B cell (primary cell): ENCODE measurements at regions not wholly inside any gene's neighbourhood (a gene's known extent, or its start where the extent isn't known, plus 50 kb on each side); places are given as distances from the start of the nearest gene placed in this dataset.

Experiments used
- ATAC-seq: fragments of 200-7000 bp; cut with Tn5 transposase; one replicate; pipeline ENCODE4 v1.10.0; 2021; ENCODE audit warnings: low read depth, mild to moderate bottlenecking, moderate number of reproducible peaks, moderate library complexity
- CTCF ChIA-PET: fragments of 350-600 bp; sonication (Branson Sonifier 250); formaldehyde crosslinking; loops from one replicate; lab custom pipeline; 2021; ENCODE audit warnings: antibody characterized with exemption, inconsistent platforms; lab: Charles Lee
- POLR2A ChIA-PET: fragments of 350-600 bp; sonication (Branson Sonifier 250); formaldehyde crosslinking; loops from one replicate; lab custom pipeline; 2021; ENCODE audit warnings: antibody characterized with exemption; lab: Charles Lee
- DNase-seq: peaks from one replicate; pipeline ENCODE4 v3.0.0; 2013
- H2AFZ ChIP-seq: 2 replicates; pipeline ENCODE4 v1.6.1; 2012; ENCODE audit warnings: mild to moderate bottlenecking, low read depth, low read length; ENCODE audit not compliant: insufficient read depth, poor library complexity, severe bottlenecking
- H3K27ac ChIP-seq, 2 donors: 1 replicate in 1 of 2; 2 replicates in 1 of 2; pipeline ENCODE4 v1.5.1; 2012 to 2013; ENCODE audit warnings: low read length in 2 of 2, mild to moderate bottlenecking in 2 of 2, moderate library complexity in 1 of 2
- H3K27me3 ChIP-seq, 4 experiments: fragments of 200-600 bp in 1 of 4; sonication (generic) in 1 of 4; replicated peaks in 1 of 4; 1 replicate in 2 of 4; 2 replicates in 2 of 4; pipeline versions ENCODE4 v1.6.1 to v1.7.0; 2013 to 2016; ENCODE audit warnings: low read length in 3 of 4, mild to moderate bottlenecking in 2 of 4, mixed read lengths in 1 of 4, moderate library complexity in 1 of 4; ENCODE audit not compliant: insufficient read depth in 4 of 4, control insufficient read depth in 3 of 4; ENCODE audit errors: control extremely low read depth in 1 of 4
- H3K36me3 ChIP-seq, 2 experiments: replicated peaks in 1 of 2; 1 replicate in 1 of 2; 2 replicates in 1 of 2; pipeline versions ENCODE4 v1.6.1 to v1.7.1; 2013; ENCODE audit warnings: low read length in 1 of 2; ENCODE audit not compliant: insufficient read depth in 2 of 2, control insufficient read depth in 1 of 2; ENCODE audit errors: control extremely low read depth in 1 of 2, extremely low read depth in 1 of 2
- H3K4me1 ChIP-seq, 2 donors: fragments of 200-600 bp in 1 of 2; sonication (generic) in 1 of 2; 1 replicate in 1 of 2; 2 replicates in 1 of 2; pipeline versions ENCODE4 v1.5.1 to v1.6.1; 2013 to 2017; ENCODE audit warnings: low read length in 2 of 2; ENCODE audit not compliant: control insufficient read depth in 2 of 2, insufficient read depth in 2 of 2
- H3K4me2 ChIP-seq: replicated peaks from 2 replicates; pipeline ENCODE3; 2012; ENCODE audit warnings: mild to moderate bottlenecking, low read depth, low read length; ENCODE audit not compliant: poor library complexity, severe bottlenecking
- H3K4me3 ChIP-seq, 5 experiments: fragments of 200-600 bp in 1 of 5; sonication (generic) in 1 of 5; 1 replicate in 3 of 5; 2 replicates in 2 of 5; pipeline versions ENCODE4 v1.5.1 to v1.7.0; 2011 to 2016; ENCODE audit warnings: low read length in 4 of 5, mild to moderate bottlenecking in 4 of 5, low read depth in 2 of 5, control low read depth in 1 of 5, moderate library complexity in 1 of 5; ENCODE audit not compliant: insufficient read depth in 1 of 5; ENCODE audit errors: control extremely low read depth in 1 of 5, extremely low read depth in 1 of 5
- H3K79me2 ChIP-seq: fragments of 200-600 bp; sonication (generic); one replicate; pipeline ENCODE4 v1.6.0; 2016; ENCODE audit warnings: low read length; ENCODE audit not compliant: control insufficient read depth, insufficient read depth
- H3K9ac ChIP-seq: fragments of 200-600 bp; sonication (generic); 2 replicates; pipeline ENCODE4 v1.6.1; 2017; ENCODE audit warnings: mild to moderate bottlenecking, low read length, moderate library complexity
- H3K9me3 ChIP-seq, 3 donors: one replicate each; pipeline versions ENCODE4 v1.6.1 to v1.7.1; 2013; ENCODE audit warnings: low read length in 2 of 3; ENCODE audit not compliant: control insufficient read depth in 2 of 3, insufficient read depth in 1 of 3; ENCODE audit errors: control extremely low read depth in 1 of 3
- H4K20me1 ChIP-seq: 2 replicates; pipeline ENCODE4 v1.6.0; 2012; ENCODE audit warnings: mild to moderate bottlenecking, low read length; ENCODE audit not compliant: insufficient read depth, control insufficient read depth, poor library complexity, severe bottlenecking
- H3K27ac Mint-ChIP-seq: one replicate; pipeline ENCODE4 v1.8.0; 2021; ENCODE audit warnings: mixed read lengths
- H3K27me3 Mint-ChIP-seq: one replicate; pipeline ENCODE4 v1.8.0; 2021; ENCODE audit warnings: mixed read lengths
- H3K4me1 Mint-ChIP-seq: one replicate; pipeline ENCODE4 v1.8.0; 2021; ENCODE audit warnings: mixed read lengths
- H3K4me3 Mint-ChIP-seq: one replicate; pipeline ENCODE4 v1.8.0; 2021; ENCODE audit warnings: mixed read lengths
- H3K9me3 Mint-ChIP-seq: one replicate; pipeline ENCODE4 v1.8.0; 2022; ENCODE audit warnings: mixed read lengths; ENCODE audit not compliant: insufficient read depth
- CTCF ChIP-seq: fragments of 200-600 bp; IDR thresholded peaks from one replicate; pipeline ENCODE4 v1.8.0; 2022; ENCODE audit warnings: antibody characterized with exemption, mild to moderate bottlenecking
- EZH2 ChIP-seq: IDR thresholded peaks from 2 replicates; pipeline ENCODE4 v1.6.1; 2012; ENCODE audit warnings: borderline replicate concordance, low read depth, mild to moderate bottlenecking, moderate library complexity, low read length; ENCODE audit not compliant: insufficient read depth, poor library complexity, severe bottlenecking
- WGBS: methylation state at CpG from one replicate; pipeline ENCODE4 v1.1.5; 2013; ENCODE audit warnings: missing lambda C conversion rate; ENCODE audit not compliant: insufficient coverage; 5-methylcytosine and 5-hydroxymethylcytosine counted together
- intact Hi-C: fragments of 100-400 bp; cut with micrococcal nuclease; formaldehyde crosslinking; loops from one replicate; pipeline ENCODE4 v1.10.0; 2022

- no peak overlapping the region for H3K4me3 ChIP-seq
- H3K9me3 Mint-ChIP-seq: peaks cover 4% of the 10 kb centered on the region
- WGBS: 36% methylated on average over 5 of the region's 7 CpGs
- no peak overlapping the region for H2AFZ ChIP-seq
- ATAC-seq (no peak), DNase-seq (no peak)
- H3K27me3 ChIP-seq: no peaks in the 10 kb centered on the region
- TF ChIP-seq EZH2 (no peak), CTCF (no peak)
- intact Hi-C loops: no loop called here
- H3K4me1 ChIP-seq: no peaks in the 10 kb centered on the region
- H3K9ac ChIP-seq: no peak overlapping the region
- no peaks in the 10 kb centered on the region for H3K36me3 ChIP-seq
- no peaks in the 10 kb centered on the region for H3K27me3 Mint-ChIP-seq
- CTCF ChIA-PET: no interaction called here
- H3K4me2 ChIP-seq: no peak overlapping the region
- POLR2A ChIA-PET: no interaction called here
- H3K4me3 Mint-ChIP-seq: no peak overlapping the region
- H3K9me3 ChIP-seq: peaks cover 0 to 8% (median 0%) of the 10 kb centered on the region in 3 donors
- no peaks in the 10 kb centered on the region for H3K79me2 ChIP-seq
- H3K27ac Mint-ChIP-seq: no peak overlapping the region
- no peak overlapping the region for H3K27ac ChIP-seq
- no peaks in the 10 kb centered on the region for H3K4me1 Mint-ChIP-seq
- no peaks in the 10 kb centered on the region for H4K20me1 ChIP-seq
Measured at GRCh38 chr10:8369666-8370065, 315.2 kb downstream of the GATA3 start.

DNA sequence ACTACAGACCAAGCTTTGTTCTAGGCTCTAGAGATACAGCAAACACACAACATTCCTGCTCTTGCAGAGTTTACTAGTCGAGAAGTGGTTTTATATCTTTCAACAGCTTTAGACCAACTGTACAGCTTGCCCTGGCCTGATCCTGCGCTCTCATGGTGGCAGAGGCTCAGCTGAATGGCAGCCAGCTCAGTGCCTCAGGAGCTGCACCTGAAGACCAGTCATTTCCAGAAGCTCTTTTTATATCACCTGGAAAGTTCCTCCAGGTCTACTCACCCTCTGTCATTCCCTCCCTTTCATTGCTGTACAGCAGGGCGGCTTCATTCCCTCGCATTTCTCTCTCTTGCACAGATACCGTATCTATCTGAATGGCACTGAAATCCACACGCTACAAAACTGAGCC is 319.8 kb downstream of the GATA3 start:
- Histone ChIP-seq H2AFZ (no peak overlapping the region), H3K4me3 (no peak overlapping the region), H3K4me2 (no peak overlapping the region), H3K27ac (no peak overlapping the region), H3K79me2 (no peaks in the 10 kb centered on the region), H3K9ac (no peak overlapping the region), H4K20me1 (no peaks in the 10 kb centered on the region), H3K9me3 (peaks cover 0 to 6% (median 0%) of the 10 kb centered on the region in 3 donors), H3K27me3 (no peaks in the 10 kb centered on the region), H3K4me1 (no peaks in the 10 kb centered on the region), H3K36me3 (no peaks in the 10 kb centered on the region)
- Mint-ChIP-seq H3K4me1 (no peaks in the 10 kb centered on the region), H3K9me3 (no peaks in the 10 kb centered on the region), H3K4me3 (no peak overlapping the region), H3K27me3 (peaks cover 3% of the 10 kb centered on the region), H3K27ac (no peak overlapping the region)
- ChIA-PET POLR2A (no interaction called here), CTCF (interaction anchor here (0.7 kb wide), 1 partner anchor 10 kb away, joined by 3 read pairs; no protein-coding TSS in a partner anchor)
- TF ChIP-seq EZH2 (no peak), CTCF (no peak)
- ATAC-seq (no peak), DNase-seq (no peak)
- intact Hi-C loops: no loop called here
- WGBS: 92% methylated on average over 4 of the region's 6 CpGs
